OCI-LY3 (cell line): ENCODE measurements at regions not wholly inside any gene's neighbourhood (a gene's known extent, or its start where the extent isn't known, plus 50 kb on each side); places are given as distances from the start of the nearest gene placed in this dataset.

Source experiments
- EZH2phosphoT487 ChIP-seq: fragments of 200-600 bp; shearing (Covaris generic); IDR thresholded peaks from 2 replicates; pipeline ENCODE4 v1.6.1; 2018; ENCODE audit warnings: antibody characterized with exemption, mixed run types, low read depth
- TF ChIP-seq, protein P1 (sequence below): fragments of 200-600, 300-600 bp; sonication (generic); IDR thresholded peaks from 2 replicates; pipeline ENCODE4 v1.5.1; 2014; ENCODE audit warnings: antibody characterized with exemption, low read length, low read depth

GRCh38 chr1:172727956-172728603, 69.2 kb downstream of the FASLG start:
- no peak for TF ChIP-seq EZH2phosphoT487
- TF ChIP-seq, protein P1, sequence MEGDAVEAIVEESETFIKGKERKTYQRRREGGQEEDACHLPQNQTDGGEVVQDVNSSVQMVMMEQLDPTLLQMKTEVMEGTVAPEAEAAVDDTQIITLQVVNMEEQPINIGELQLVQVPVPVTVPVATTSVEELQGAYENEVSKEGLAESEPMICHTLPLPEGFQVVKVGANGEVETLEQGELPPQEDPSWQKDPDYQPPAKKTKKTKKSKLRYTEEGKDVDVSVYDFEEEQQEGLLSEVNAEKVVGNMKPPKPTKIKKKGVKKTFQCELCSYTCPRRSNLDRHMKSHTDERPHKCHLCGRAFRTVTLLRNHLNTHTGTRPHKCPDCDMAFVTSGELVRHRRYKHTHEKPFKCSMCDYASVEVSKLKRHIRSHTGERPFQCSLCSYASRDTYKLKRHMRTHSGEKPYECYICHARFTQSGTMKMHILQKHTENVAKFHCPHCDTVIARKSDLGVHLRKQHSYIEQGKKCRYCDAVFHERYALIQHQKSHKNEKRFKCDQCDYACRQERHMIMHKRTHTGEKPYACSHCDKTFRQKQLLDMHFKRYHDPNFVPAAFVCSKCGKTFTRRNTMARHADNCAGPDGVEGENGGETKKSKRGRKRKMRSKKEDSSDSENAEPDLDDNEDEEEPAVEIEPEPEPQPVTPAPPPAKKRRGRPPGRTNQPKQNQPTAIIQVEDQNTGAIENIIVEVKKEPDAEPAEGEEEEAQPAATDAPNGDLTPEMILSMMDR, result peak; percentile 95
